WTC11 (cell line): ENCODE measurements at regions not wholly inside any gene's neighbourhood (a gene's known extent, or its start where the extent isn't known, plus 50 kb on each side); places are given as distances from the start of the nearest gene placed in this dataset.

Experiments used
- ATAC-seq: fragments of 200-7000 bp; cut with Tn5 transposase; 2 replicates; pipeline ENCODE4 v1.10.0; 2021; ENCODE audit warnings: mild to moderate bottlenecking, moderate library complexity
- CTCF ChIA-PET: fragments of 300-600 bp; sonication (Branson Sonifier 250); formaldehyde crosslinking; loops from one replicate; lab custom pipeline; 2021; ENCODE audit warnings: antibody characterized with exemption; lab: Charles Lee
- POLR2A ChIA-PET: fragments of 350-600 bp; sonication (Branson Sonifier 250); formaldehyde crosslinking; loops from one replicate; lab custom pipeline; 2021; ENCODE audit warnings: antibody characterized with exemption; lab: Charles Lee
- DNase-seq: peaks from one replicate; pipeline ENCODE4 v3.0.0; 2021; ENCODE audit warnings: low spot score
- H3K27ac Mint-ChIP-seq: 2 replicates; pipeline ENCODE4 v1.8.0; 2021; ENCODE audit warnings: mixed read lengths
- H3K27me3 Mint-ChIP-seq: 2 replicates; pipeline ENCODE4 v1.8.0; 2021; ENCODE audit warnings: low read depth, mild to moderate bottlenecking, moderate library complexity, mixed read lengths
- H3K36me3 Mint-ChIP-seq: 2 replicates; pipeline ENCODE4 v1.8.0; 2021; ENCODE audit warnings: mixed read lengths
- H3K4me1 Mint-ChIP-seq: 2 replicates; pipeline ENCODE4 v1.8.0; 2022; ENCODE audit warnings: mixed read lengths
- H3K4me3 Mint-ChIP-seq: 2 replicates; pipeline ENCODE4 v1.8.0; 2021; ENCODE audit warnings: mild to moderate bottlenecking, moderate library complexity, mixed read lengths
- H3K9me3 Mint-ChIP-seq: 2 replicates; pipeline ENCODE4 v1.8.0; 2021; ENCODE audit warnings: mixed read lengths
- AFF4 ChIP-seq: sonication (generic); formaldehyde crosslinking; IDR thresholded peaks from 2 replicates; pipeline ENCODE4 v1.8.1; 2023; ENCODE audit warnings: mild to moderate bottlenecking, missing genetic modification reagents, borderline replicate concordance
- CREB1 ChIP-seq: sonication (generic); formaldehyde crosslinking; IDR thresholded peaks from 2 replicates; pipeline ENCODE4 v1.8.0; 2023; ENCODE audit warnings: mild to moderate bottlenecking, missing genetic modification reagents
- ELF4 ChIP-seq: sonication (generic); formaldehyde crosslinking; IDR thresholded peaks from 2 replicates; pipeline ENCODE4 v1.8.1; 2022; ENCODE audit warnings: low read depth, mild to moderate bottlenecking, moderate library complexity, missing genetic modification reagents
- EMX1 ChIP-seq: fragments of 250-450 bp; sonication (Bioruptor Pico); IDR thresholded peaks from 2 replicates; pipeline ENCODE4 v1.8.0; 2021; ENCODE audit warnings: mild to moderate bottlenecking
- ESRRA ChIP-seq: sonication (generic); formaldehyde crosslinking; IDR thresholded peaks from 2 replicates; pipeline ENCODE4 v1.8.1; 2022; ENCODE audit warnings: mild to moderate bottlenecking, missing genetic modification reagents, borderline replicate concordance
- GABPB1 ChIP-seq: sonication (generic); formaldehyde crosslinking; IDR thresholded peaks from 2 replicates; pipeline ENCODE4 v1.8.1; 2023; ENCODE audit warnings: mild to moderate bottlenecking, missing genetic modification reagents
- HMGA2 ChIP-seq: fragments of 250-450 bp; sonication (Bioruptor Pico); IDR thresholded peaks from 2 replicates; pipeline ENCODE4 v1.4.0; 2021; ENCODE audit warnings: mild to moderate bottlenecking, moderate library complexity
- MLX ChIP-seq: sonication (generic); formaldehyde crosslinking; IDR thresholded peaks from 2 replicates; pipeline ENCODE4 v1.8.1; 2023; ENCODE audit warnings: mild to moderate bottlenecking, missing genetic modification reagents, moderate library complexity
- MXD4 ChIP-seq: fragments of 250-450 bp; sonication (Bioruptor Pico); IDR thresholded peaks from 2 replicates; pipeline ENCODE4 v1.8.0; 2021; ENCODE audit warnings: mild to moderate bottlenecking, moderate library complexity, borderline replicate concordance
- NFE2L1 ChIP-seq: sonication (generic); formaldehyde crosslinking; IDR thresholded peaks from 2 replicates; pipeline ENCODE4 v1.8.1; 2023; ENCODE audit warnings: missing genetic modification reagents
- NFYB ChIP-seq: sonication (generic); formaldehyde crosslinking; conservative IDR thresholded peaks from 2 replicates; pipeline ENCODE4 v1.8.0; 2022; ENCODE audit warnings: low read depth, missing genetic modification reagents
- NR3C1 ChIP-seq: sonication (generic); formaldehyde crosslinking; conservative IDR thresholded peaks from 2 replicates; pipeline ENCODE4 v1.8.1; 2023; ENCODE audit warnings: low read depth, mild to moderate bottlenecking, missing genetic modification reagents
- OVOL2 ChIP-seq: fragments of 250-450 bp; sonication (Bioruptor Pico); IDR thresholded peaks from 2 replicates; pipeline ENCODE4 v1.9.0; 2021; ENCODE audit warnings: mild to moderate bottlenecking, borderline replicate concordance
- PREB ChIP-seq: sonication (generic); formaldehyde crosslinking; IDR thresholded peaks from 2 replicates; pipeline ENCODE4 v1.8.1; 2022; ENCODE audit warnings: mild to moderate bottlenecking, missing genetic modification reagents, moderate library complexity, borderline replicate concordance
- SOX15 ChIP-seq: fragments of 250-450 bp; sonication (Bioruptor Pico); IDR thresholded peaks from 2 replicates; pipeline ENCODE4 v1.9.0; 2021; ENCODE audit warnings: mild to moderate bottlenecking
- TCF7 ChIP-seq: sonication (generic); formaldehyde crosslinking; IDR thresholded peaks from 2 replicates; pipeline ENCODE4 v1.8.0; 2022; ENCODE audit warnings: mild to moderate bottlenecking, low read depth, missing genetic modification reagents, moderate library complexity
- TEAD1 ChIP-seq: sonication (generic); formaldehyde crosslinking; IDR thresholded peaks from 2 replicates; pipeline ENCODE4 v1.8.0; 2022; ENCODE audit warnings: mild to moderate bottlenecking, missing genetic modification reagents
- TEAD4 ChIP-seq: sonication (generic); formaldehyde crosslinking; IDR thresholded peaks from 2 replicates; pipeline ENCODE4 v1.8.0; 2022; ENCODE audit warnings: mild to moderate bottlenecking, missing genetic modification reagents
- ZMAT4 ChIP-seq: fragments of 250-450 bp; sonication (Bioruptor Pico); IDR thresholded peaks from 2 replicates; pipeline ENCODE4 v1.9.0; 2021; ENCODE audit warnings: mild to moderate bottlenecking
- ZNF263 ChIP-seq: sonication (generic); formaldehyde crosslinking; IDR thresholded peaks from 2 replicates; pipeline ENCODE4 v1.8.1; 2022; ENCODE audit warnings: low read depth, mild to moderate bottlenecking, moderate library complexity, missing genetic modification reagents
- ZNF425 ChIP-seq: fragments of 250-450 bp; sonication (Bioruptor Pico); conservative IDR thresholded peaks from 2 replicates; pipeline ENCODE4 v1.9.0; 2021; ENCODE audit warnings: mild to moderate bottlenecking
- ZNF512 ChIP-seq: sonication (generic); formaldehyde crosslinking; IDR thresholded peaks from 2 replicates; pipeline ENCODE4 v1.8.1; 2022; ENCODE audit warnings: missing genetic modification reagents, borderline replicate concordance
- ZNF671 ChIP-seq: fragments of 250-450 bp; sonication (Bioruptor Pico); IDR thresholded peaks from 2 replicates; pipeline ENCODE4 v1.8.0; 2021; ENCODE audit warnings: mild to moderate bottlenecking
- ZSCAN18 ChIP-seq: fragments of 250-450 bp; sonication (Bioruptor Pico); IDR thresholded peaks from 2 replicates; pipeline ENCODE4 v2.1.2; 2022; ENCODE audit warnings: mild to moderate bottlenecking, moderate library complexity

- ChIA-PET POLR2A (no interaction called here), CTCF (no interaction called here)
- no peak overlapping the region for H3K4me3 Mint-ChIP-seq
- H3K36me3 Mint-ChIP-seq: no peaks in the 10 kb centered on the region
- H3K27ac Mint-ChIP-seq: no peak overlapping the region
- TF ChIP-seq PREB (CRISPR knock-in tag) (no peak), SOX15 (CRISPR knock-in tag) (no peak), AFF4 (CRISPR knock-in tag) (no peak), EMX1 (CRISPR knock-in tag) (no peak), MXD4 (CRISPR knock-in tag) (no peak), CREB1 (no peak), TEAD1 (no peak), HMGA2 (CRISPR knock-in tag) (no peak), ESRRA (no peak), MLX (CRISPR knock-in tag) (no peak), NFYB (CRISPR knock-in tag) (no peak), TCF7 (CRISPR knock-in tag) (no peak), GABPB1 (CRISPR knock-in tag) (no peak), ZNF425 (no peak), OVOL2 (CRISPR knock-in tag) (no peak), NR3C1 (CRISPR knock-in tag) (no peak), ZNF263 (no peak), ZSCAN18 (CRISPR knock-in tag) (no peak), TEAD4 (CRISPR knock-in tag) (no peak)
- H3K9me3 Mint-ChIP-seq: no peaks in the 10 kb centered on the region
- no peaks in the 10 kb centered on the region for H3K4me1 Mint-ChIP-seq
- ATAC-seq: no peak
- no peaks in the 10 kb centered on the region for H3K27me3 Mint-ChIP-seq
- DNase-seq: no peak
Observed at GRCh38 chr10:9028231-9028630, 973.7 kb downstream of the GATA3 start.

GRCh38 chr10:9035355-9035754 lies 980.9 kb downstream of the GATA3 start:
- CTCF ChIA-PET: no interaction called here
- TF ChIP-seq ELF4 (CRISPR knock-in tag) (no peak), ZNF512 (no peak), ZMAT4 (CRISPR knock-in tag) (no peak), NFE2L1 (CRISPR knock-in tag) (no peak), ZNF671 (CRISPR knock-in tag) (no peak), TCF7 (CRISPR knock-in tag) (no peak)

More at GRCh38 chr10:9035355-9035754, 980.9 kb downstream of the GATA3 start:
- POLR2A ChIA-PET: no interaction called here
- Mint-ChIP-seq H3K27me3 (no peaks in the 10 kb centered on the region), H3K4me3 (no peak overlapping the region), H3K27ac (no peak overlapping the region), H3K36me3 (no peaks in the 10 kb centered on the region), H3K4me1 (no peaks in the 10 kb centered on the region), H3K9me3 (peaks cover 5% of the 10 kb centered on the region)
- ATAC-seq (no peak), DNase-seq (no peak)
